22Rv1 (cell line): ENCODE measurements at regions not wholly inside any gene's neighbourhood (a gene's known extent, or its start where the extent isn't known, plus 50 kb on each side); places are given as distances from the start of the nearest gene placed in this dataset.

Experiments
- H3K27ac ChIP-seq: fragments of 450-650 bp; 2 replicates; pipeline ENCODE4 v1.5.1; 2017
- CTCF ChIP-seq: fragments of 450-650 bp; IDR thresholded peaks from 2 replicates; pipeline ENCODE4 v1.5.1; 2017; ENCODE audit warnings: mild to moderate bottlenecking
- ZFX ChIP-seq: fragments of 450-650 bp; IDR thresholded peaks from 2 replicates; pipeline ENCODE4 v1.6.1; 2017; ENCODE audit warnings: antibody characterized with exemption, borderline replicate concordance

GRCh38 chr11:15764326-15764725 is 592.0 kb downstream of the SOX6 start:
- no peak for TF ChIP-seq CTCF
- no peak for TF ChIP-seq ZFX
- no peak overlapping the region for H3K27ac ChIP-seq

- H3K27ac ChIP-seq, result no peak overlapping the region
- TF ChIP-seq CTCF (no peak), ZFX (no peak)
These were observed 591.4 kb downstream of the SOX6 start for GRCh38 chr11:15764948-15765347.

GRCh38 chr11:15765530-15765929 is 590.8 kb downstream of the SOX6 start:
- H3K27ac ChIP-seq, result no peak overlapping the region
- TF ChIP-seq CTCF, result no peak
- TF ChIP-seq ZFX, result no peak

GRCh38 chr11:15768321-15768720 is 588.0 kb downstream of the SOX6 start:
- TF ChIP-seq CTCF, result no peak
- no peak for TF ChIP-seq ZFX

GRCh38 chr11:15769203-15769602 is 587.1 kb downstream of the SOX6 start:
- no peak for TF ChIP-seq CTCF
- no peak for TF ChIP-seq ZFX
- H3K27ac ChIP-seq, result peak overlapping the region; percentile 45

More at GRCh38 chr11:15768321-15768720, 588.0 kb downstream of the SOX6 start:
- H3K27ac ChIP-seq, result no peak overlapping the region

GRCh38 chr11:15770798-15771414 is 585.4 kb downstream of the SOX6 start:
- no peak overlapping the region for H3K27ac ChIP-seq

More at GRCh38 chr11:15770798-15771414, 585.4 kb downstream of the SOX6 start:
- TF ChIP-seq ZFX (no peak), CTCF (peak; percentile 80)
